Fibroblast of lung (primary cell): ENCODE measurements at regions not wholly inside any gene's neighbourhood (a gene's known extent, or its start where the extent isn't known, plus 50 kb on each side); places are given as distances from the start of the nearest gene placed in this dataset.

Experiments
- DNase-seq, 2 donors: peaks; one replicate each; pipeline versions ENCODE4 v3.0.0 to v3.0.0-alpha.2; 2010; ENCODE audit warnings: low read depth in 2 of 2
- H2AFZ ChIP-seq: 2 replicates; pipeline ENCODE4 v1.5.1; 2012; ENCODE audit warnings: low read length, control low read depth, inconsistent platforms
- H3K27ac ChIP-seq: 2 replicates; pipeline ENCODE4 v1.5.1; 2011; ENCODE audit warnings: low read length, control low read depth; ENCODE audit not compliant: insufficient read depth
- H3K27me3 ChIP-seq: 2 replicates; pipeline ENCODE4 v1.5.1; 2011; ENCODE audit warnings: mild to moderate bottlenecking, low read length; ENCODE audit not compliant: control insufficient read depth, insufficient read depth
- H3K36me3 ChIP-seq: 2 replicates; pipeline ENCODE4 v1.5.1; 2011; ENCODE audit warnings: low read length; ENCODE audit not compliant: control insufficient read depth, insufficient read depth
- H3K4me1 ChIP-seq: 2 replicates; pipeline ENCODE4 v1.5.1; 2011; ENCODE audit warnings: low read length; ENCODE audit not compliant: control insufficient read depth, insufficient read depth; ENCODE audit errors: extremely low read depth
- H3K4me2 ChIP-seq: 2 replicates; pipeline ENCODE4 v1.5.1; 2011; ENCODE audit warnings: low read length, control low read depth; ENCODE audit not compliant: insufficient read depth; ENCODE audit errors: extremely low read depth
- H3K4me3 ChIP-seq, 4 experiments: fragments of 200-600 bp in 1 of 4; sonication (generic) in 1 of 4; replicated peaks in 1 of 4; 2 replicates each; pipeline ENCODE4 v1.5.1; 2011 to 2016; ENCODE audit warnings: low read length in 4 of 4, low read depth in 3 of 4, mild to moderate bottlenecking in 3 of 4, control low read depth in 2 of 4, inconsistent platforms in 1 of 4, mixed read lengths in 1 of 4; ENCODE audit not compliant: insufficient read depth in 1 of 4; ENCODE audit errors: control extremely low read depth in 1 of 4
- H3K79me2 ChIP-seq: 2 replicates; pipeline ENCODE4 v1.5.1; 2012; ENCODE audit warnings: mild to moderate bottlenecking, low read length, inconsistent platforms; ENCODE audit not compliant: control insufficient read depth, insufficient read depth
- H3K9ac ChIP-seq: 2 replicates; pipeline ENCODE4 v1.5.1; 2011; ENCODE audit warnings: mild to moderate bottlenecking, low read length, control low read depth; ENCODE audit not compliant: insufficient read depth
- H3K9me3 ChIP-seq: 2 replicates; pipeline ENCODE4 v1.5.1; 2012; ENCODE audit warnings: low read depth, low read length; ENCODE audit not compliant: control insufficient read depth, insufficient read depth
- H4K20me1 ChIP-seq: 2 replicates; pipeline ENCODE4 v1.5.1; 2011; ENCODE audit warnings: low read length; ENCODE audit not compliant: control insufficient read depth, insufficient read depth; ENCODE audit errors: extremely low read depth
- EZH2 ChIP-seq: IDR thresholded peaks from 2 replicates; pipeline ENCODE4 v1.5.1; 2012; ENCODE audit warnings: low read length, control low read depth, mild to moderate bottlenecking; ENCODE audit errors: missing control alignments
- TF ChIP-seq, protein P1 (sequence below), 2 donors: IDR thresholded peaks in 1 of 2; conservative IDR thresholded peaks in 1 of 2; 1 replicate in 1 of 2; 2 replicates in 1 of 2; pipeline ENCODE4 v1.5.1; 2011 to 2012; ENCODE audit warnings: low read length in 2 of 2, control low read depth in 1 of 2, inconsistent platforms in 1 of 2, low read depth in 1 of 2, mild to moderate bottlenecking in 1 of 2

DNA sequence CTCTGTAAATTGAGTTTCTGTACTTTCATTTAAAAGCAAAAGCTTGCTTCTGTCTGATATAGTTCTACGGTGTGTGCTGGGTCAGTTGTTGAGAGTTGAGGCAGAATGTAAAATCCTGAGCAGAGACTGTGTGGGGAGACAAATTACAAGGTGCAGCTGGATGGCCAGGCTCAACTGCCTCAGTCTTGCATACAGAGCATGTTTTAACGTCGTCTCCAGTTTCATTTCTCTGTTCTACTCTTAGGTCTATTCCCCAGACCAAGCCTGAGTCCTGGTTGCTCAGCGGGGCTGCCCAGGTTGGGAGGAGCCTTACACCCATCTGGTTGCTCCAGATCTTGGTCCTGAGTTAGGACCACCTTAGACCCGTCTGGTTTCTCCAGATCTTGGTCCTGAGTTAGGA, 54.4 kb upstream of the MEDAG start:
- H3K36me3 ChIP-seq, result no peaks in the 10 kb centered on the region
- no peak overlapping the region for H3K9ac ChIP-seq
- no peak overlapping the region for H2AFZ ChIP-seq
- no peak for DNase-seq
- H3K4me1 ChIP-seq, result peaks cover 7% of the 10 kb centered on the region
- no peaks in the 10 kb centered on the region for H4K20me1 ChIP-seq
- H3K79me2 ChIP-seq, result no peaks in the 10 kb centered on the region
- TF ChIP-seq EZH2, result no peak
- TF ChIP-seq, protein P1, sequence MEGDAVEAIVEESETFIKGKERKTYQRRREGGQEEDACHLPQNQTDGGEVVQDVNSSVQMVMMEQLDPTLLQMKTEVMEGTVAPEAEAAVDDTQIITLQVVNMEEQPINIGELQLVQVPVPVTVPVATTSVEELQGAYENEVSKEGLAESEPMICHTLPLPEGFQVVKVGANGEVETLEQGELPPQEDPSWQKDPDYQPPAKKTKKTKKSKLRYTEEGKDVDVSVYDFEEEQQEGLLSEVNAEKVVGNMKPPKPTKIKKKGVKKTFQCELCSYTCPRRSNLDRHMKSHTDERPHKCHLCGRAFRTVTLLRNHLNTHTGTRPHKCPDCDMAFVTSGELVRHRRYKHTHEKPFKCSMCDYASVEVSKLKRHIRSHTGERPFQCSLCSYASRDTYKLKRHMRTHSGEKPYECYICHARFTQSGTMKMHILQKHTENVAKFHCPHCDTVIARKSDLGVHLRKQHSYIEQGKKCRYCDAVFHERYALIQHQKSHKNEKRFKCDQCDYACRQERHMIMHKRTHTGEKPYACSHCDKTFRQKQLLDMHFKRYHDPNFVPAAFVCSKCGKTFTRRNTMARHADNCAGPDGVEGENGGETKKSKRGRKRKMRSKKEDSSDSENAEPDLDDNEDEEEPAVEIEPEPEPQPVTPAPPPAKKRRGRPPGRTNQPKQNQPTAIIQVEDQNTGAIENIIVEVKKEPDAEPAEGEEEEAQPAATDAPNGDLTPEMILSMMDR (conservative IDR thresholded peaks at IDR 0.05 in 1 of 2, IDR thresholded peaks at IDR 0.05 in 1 of 2; ENCODE audit: low read depth in 1 of 2, low read length in 2 of 2), result no peak
- no peak overlapping the region for H3K4me3 ChIP-seq
- no peaks in the 10 kb centered on the region for H3K9me3 ChIP-seq
- H3K4me2 ChIP-seq, result no peak overlapping the region
- no peak overlapping the region for H3K27ac ChIP-seq
- no peaks in the 10 kb centered on the region for H3K27me3 ChIP-seq

- Histone ChIP-seq H3K79me2 (no peaks in the 10 kb centered on the region), H3K9ac (no peak overlapping the region), H3K27me3 (no peaks in the 10 kb centered on the region), H2AFZ (no peak overlapping the region), H3K9me3 (no peaks in the 10 kb centered on the region), H3K36me3 (no peaks in the 10 kb centered on the region), H4K20me1 (no peaks in the 10 kb centered on the region), H3K4me1 (peaks cover 4% of the 10 kb centered on the region), H3K27ac (no peak overlapping the region), H3K4me3 (no peak overlapping the region), H3K4me2 (no peak overlapping the region)
- no peak for DNase-seq
- TF ChIP-seq EZH2, result no peak
- TF ChIP-seq, protein P1 (conservative IDR thresholded peaks at IDR 0.05 in 1 of 2, IDR thresholded peaks at IDR 0.05 in 1 of 2; ENCODE audit: low read depth in 1 of 2, low read length in 2 of 2), result no peak
Observed at GRCh38 chr13:30855569-30855968, 50.5 kb upstream of the MEDAG start.

DNA sequence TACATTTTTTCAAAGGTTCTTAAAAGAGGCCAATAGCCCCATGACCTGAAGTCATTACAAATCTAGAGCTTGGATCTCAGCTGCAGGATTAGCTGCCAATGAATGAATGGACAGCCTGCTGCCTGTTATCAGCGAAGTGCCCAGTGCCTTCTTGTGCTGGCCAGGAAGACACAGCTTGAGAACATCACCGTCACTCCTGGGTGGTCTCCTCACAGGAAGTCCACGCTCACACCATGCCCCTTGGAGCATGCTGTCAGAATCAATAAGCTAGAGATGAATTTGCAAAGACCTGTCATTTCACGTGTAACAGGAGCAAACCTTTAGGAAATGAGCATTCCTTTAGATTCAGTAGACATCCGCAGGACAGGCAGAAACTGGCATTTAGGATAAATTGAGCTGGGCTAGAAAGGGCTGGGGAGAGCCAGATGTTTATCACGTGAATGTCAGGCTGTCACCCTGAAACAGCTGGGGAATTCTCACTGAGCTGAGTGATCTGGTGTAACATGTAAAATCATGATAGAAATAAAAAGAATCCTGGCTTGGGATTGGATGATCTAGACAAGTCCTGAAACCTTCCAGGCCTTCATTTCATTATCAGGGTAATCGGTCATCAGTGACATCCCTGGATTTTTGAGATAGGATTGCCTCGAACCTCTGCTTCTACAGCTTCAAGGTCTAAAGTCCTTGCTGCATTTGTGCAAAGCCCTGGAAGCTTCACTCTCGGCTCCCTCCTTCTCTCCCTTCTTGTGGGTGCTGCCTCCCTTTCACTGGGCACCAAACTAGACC, 49.9 kb upstream of the MEDAG start:
- no peaks in the 10 kb centered on the region for H4K20me1 ChIP-seq
- H3K9ac ChIP-seq, result no peak overlapping the region
- no peaks in the 10 kb centered on the region for H3K36me3 ChIP-seq
- DNase-seq, result no peak
- H3K4me2 ChIP-seq, result no peak overlapping the region
- no peak overlapping the region for H3K27ac ChIP-seq
- no peak overlapping the region for H3K4me3 ChIP-seq
- no peaks in the 10 kb centered on the region for H3K27me3 ChIP-seq
- no peaks in the 10 kb centered on the region for H3K9me3 ChIP-seq
- H3K79me2 ChIP-seq, result no peaks in the 10 kb centered on the region
- H3K4me1 ChIP-seq, result peaks cover 4% of the 10 kb centered on the region
- no peak for TF ChIP-seq EZH2
- TF ChIP-seq, protein P1 (conservative IDR thresholded peaks at IDR 0.05 in 1 of 2, IDR thresholded peaks at IDR 0.05 in 1 of 2; ENCODE audit: low read depth in 1 of 2, low read length in 2 of 2), result no peak
- H2AFZ ChIP-seq, result no peak overlapping the region
